ENCODE measurements at regions not wholly inside any gene's neighbourhood (a gene's known extent, or its start where the extent isn't known, plus 50 kb on each side); places are given as distances from the start of the nearest gene placed in this dataset.
A peak's percentile ranks its signal among the peaks of the same experiment; 100 is the strongest.

DNA sequence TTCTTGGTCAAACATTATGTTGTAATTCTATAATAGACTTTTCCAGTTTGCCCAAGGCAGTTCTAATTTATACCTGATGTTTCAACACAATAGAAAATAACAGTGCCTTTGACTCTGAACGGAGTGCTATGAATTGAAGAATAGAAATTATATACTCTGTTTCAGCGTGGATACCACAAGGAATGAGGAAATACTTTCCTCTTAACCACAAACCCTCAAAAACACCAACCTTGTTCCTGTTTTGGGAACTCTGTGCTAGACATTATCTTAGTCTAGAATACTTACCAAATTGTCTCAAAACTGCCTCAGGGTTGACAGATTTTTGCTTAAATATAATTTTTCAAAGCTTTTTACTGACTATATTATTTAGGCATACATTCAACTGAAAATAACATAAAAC lies 1629.3 kb downstream of the MRPL39 start:
- Histone ChIP-seq H3K27me3 (ENCODE audit: low read depth, low read length) (no peaks in the 10 kb centered on the region), H3K4me3 (ENCODE audit: low read length) (no peak overlapping the region), H3K4me1 (ENCODE audit: low read length) (no peaks in the 10 kb centered on the region), H2AFZ (ENCODE audit: low read depth, low read length) (no peak overlapping the region), H3K9me3 (ENCODE audit: insufficient read depth, low read length) (no peaks in the 10 kb centered on the region), H3K79me2 (ENCODE audit: low read length) (no peaks in the 10 kb centered on the region), H3K36me3 (replicated peaks; ENCODE audit: low read depth, low read length) (no peaks in the 10 kb centered on the region), H3K4me2 (ENCODE audit: low read length) (no peak overlapping the region), H4K20me1 (ENCODE audit: insufficient read depth, low read length) (no peaks in the 10 kb centered on the region), H3K27ac (ENCODE audit: low read length) (no peak overlapping the region), H3K9ac (ENCODE audit: low read length) (no peak overlapping the region)
- no peak for TF ChIP-seq EZH2phosphoT487 (IDR thresholded peaks at IDR 0.05; ENCODE audit: low read depth)
- TF ChIP-seq, protein P1, sequence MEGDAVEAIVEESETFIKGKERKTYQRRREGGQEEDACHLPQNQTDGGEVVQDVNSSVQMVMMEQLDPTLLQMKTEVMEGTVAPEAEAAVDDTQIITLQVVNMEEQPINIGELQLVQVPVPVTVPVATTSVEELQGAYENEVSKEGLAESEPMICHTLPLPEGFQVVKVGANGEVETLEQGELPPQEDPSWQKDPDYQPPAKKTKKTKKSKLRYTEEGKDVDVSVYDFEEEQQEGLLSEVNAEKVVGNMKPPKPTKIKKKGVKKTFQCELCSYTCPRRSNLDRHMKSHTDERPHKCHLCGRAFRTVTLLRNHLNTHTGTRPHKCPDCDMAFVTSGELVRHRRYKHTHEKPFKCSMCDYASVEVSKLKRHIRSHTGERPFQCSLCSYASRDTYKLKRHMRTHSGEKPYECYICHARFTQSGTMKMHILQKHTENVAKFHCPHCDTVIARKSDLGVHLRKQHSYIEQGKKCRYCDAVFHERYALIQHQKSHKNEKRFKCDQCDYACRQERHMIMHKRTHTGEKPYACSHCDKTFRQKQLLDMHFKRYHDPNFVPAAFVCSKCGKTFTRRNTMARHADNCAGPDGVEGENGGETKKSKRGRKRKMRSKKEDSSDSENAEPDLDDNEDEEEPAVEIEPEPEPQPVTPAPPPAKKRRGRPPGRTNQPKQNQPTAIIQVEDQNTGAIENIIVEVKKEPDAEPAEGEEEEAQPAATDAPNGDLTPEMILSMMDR (IDR thresholded peaks at IDR 0.05; ENCODE audit: low read depth, low read length) = no peak

DNA sequence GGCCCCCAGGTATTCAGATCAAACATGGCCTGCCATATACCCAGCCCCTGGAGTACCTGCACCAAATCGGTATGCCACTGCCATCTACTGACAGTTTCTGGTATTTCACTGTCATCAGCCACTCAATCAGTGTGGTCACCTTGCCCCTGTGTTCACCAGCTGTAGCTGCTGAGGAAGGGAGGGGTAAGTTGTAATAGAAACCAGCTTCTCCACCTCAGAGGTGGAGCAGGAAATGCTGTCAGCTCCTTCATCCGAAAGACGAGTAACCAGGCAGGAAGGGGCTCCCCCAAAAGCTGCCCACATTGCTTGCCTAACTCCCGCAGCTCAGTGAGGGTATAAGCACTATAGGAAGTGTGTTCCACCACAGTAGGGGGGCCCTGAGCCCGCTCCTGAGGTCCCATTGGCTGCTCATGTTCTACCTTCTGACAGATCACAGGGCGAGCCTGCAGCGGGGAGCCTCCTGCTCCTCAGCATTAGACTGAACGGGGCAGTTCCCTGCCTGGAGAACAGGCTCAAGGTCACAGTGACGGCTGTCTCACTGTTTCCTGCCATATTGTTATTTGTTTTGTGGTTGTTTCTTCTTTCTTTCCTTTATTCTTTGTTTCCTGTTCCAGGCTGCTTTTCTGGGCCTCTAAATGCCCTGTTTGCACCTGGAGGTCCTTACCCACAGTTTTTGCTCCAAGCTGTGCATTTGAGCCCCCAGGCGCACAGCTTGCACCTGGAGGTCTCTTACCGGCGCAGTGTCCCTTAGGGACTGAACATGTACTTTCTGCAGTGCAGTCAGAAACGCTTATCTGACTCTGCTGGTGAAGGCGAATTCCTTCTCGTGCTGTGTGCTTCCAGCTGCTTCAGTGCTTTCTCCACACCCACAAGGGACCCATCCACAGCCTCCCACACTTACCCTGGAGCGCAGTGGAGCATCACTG lies 1638.3 kb downstream of the MRPL39 start:
- Histone ChIP-seq H3K27me3 (ENCODE audit: low read depth, low read length) (no peaks in the 10 kb centered on the region), H3K4me1 (ENCODE audit: low read length) (peaks cover 4% of the 10 kb centered on the region; the same call in 1 of the 2 replicates), H3K36me3 (replicated peaks; ENCODE audit: low read depth, low read length) (no peaks in the 10 kb centered on the region), H3K9ac (ENCODE audit: low read length) (peak overlapping the region; percentile 23; the same call in 1 of the 2 replicates), H2AFZ (ENCODE audit: low read depth, low read length) (peak overlapping the region; percentile 91), H3K4me3 (ENCODE audit: low read length) (peak overlapping the region; percentile 81), H3K4me2 (ENCODE audit: low read length) (peak overlapping the region; percentile 73), H3K9me3 (ENCODE audit: insufficient read depth, low read length) (no peaks in the 10 kb centered on the region), H4K20me1 (ENCODE audit: insufficient read depth, low read length) (no peaks in the 10 kb centered on the region), H3K27ac (ENCODE audit: low read length) (no peak overlapping the region), H3K79me2 (ENCODE audit: low read length) (no peaks in the 10 kb centered on the region)
- TF ChIP-seq, protein P1 (IDR thresholded peaks at IDR 0.05; ENCODE audit: low read depth, low read length) = peak; percentile 83
- no peak for TF ChIP-seq EZH2phosphoT487 (IDR thresholded peaks at IDR 0.05; ENCODE audit: low read depth)

DNA sequence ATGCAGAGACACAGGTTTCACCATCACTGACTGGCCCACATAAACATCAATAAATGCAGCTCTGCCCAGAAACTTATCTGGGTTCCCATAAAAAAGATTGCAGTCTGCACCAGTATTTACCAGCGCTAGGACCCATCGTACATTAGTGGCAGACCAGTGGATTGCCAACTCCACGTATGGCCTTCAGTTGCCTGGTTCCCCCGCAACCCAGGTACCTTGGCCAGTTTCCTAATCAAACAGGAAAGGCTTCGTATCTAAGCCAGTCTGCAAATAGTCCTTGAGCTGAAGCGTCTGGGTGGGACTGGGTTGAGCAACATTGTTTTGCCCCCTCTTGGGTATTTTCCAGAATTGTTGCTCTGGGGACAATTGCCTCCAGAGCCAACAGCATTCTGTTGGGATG lies 1639.3 kb downstream of the MRPL39 start:
- no peak overlapping the region for H2AFZ ChIP-seq (ENCODE audit: low read depth, low read length)
- H3K4me3 ChIP-seq (ENCODE audit: low read length) = no peak overlapping the region
- no peak overlapping the region for H3K4me2 ChIP-seq (ENCODE audit: low read length)
- no peaks in the 10 kb centered on the region for H4K20me1 ChIP-seq (ENCODE audit: insufficient read depth, low read length)
- H3K9ac ChIP-seq (ENCODE audit: low read length) = no peak overlapping the region
- H3K36me3 ChIP-seq (replicated peaks; ENCODE audit: low read depth, low read length) = no peaks in the 10 kb centered on the region
- H3K27me3 ChIP-seq (ENCODE audit: low read depth, low read length) = no peaks in the 10 kb centered on the region
- no peak for TF ChIP-seq EZH2phosphoT487 (IDR thresholded peaks at IDR 0.05; ENCODE audit: low read depth)
- TF ChIP-seq, protein P1 (IDR thresholded peaks at IDR 0.05; ENCODE audit: low read depth, low read length) = no peak
- H3K4me1 ChIP-seq (ENCODE audit: low read length) = peaks cover 4% of the 10 kb centered on the region; the same call in 1 of the 2 replicates
- H3K27ac ChIP-seq (ENCODE audit: low read length) = no peak overlapping the region
- no peaks in the 10 kb centered on the region for H3K9me3 ChIP-seq (ENCODE audit: insufficient read depth, low read length)
- no peaks in the 10 kb centered on the region for H3K79me2 ChIP-seq (ENCODE audit: low read length)

DNA sequence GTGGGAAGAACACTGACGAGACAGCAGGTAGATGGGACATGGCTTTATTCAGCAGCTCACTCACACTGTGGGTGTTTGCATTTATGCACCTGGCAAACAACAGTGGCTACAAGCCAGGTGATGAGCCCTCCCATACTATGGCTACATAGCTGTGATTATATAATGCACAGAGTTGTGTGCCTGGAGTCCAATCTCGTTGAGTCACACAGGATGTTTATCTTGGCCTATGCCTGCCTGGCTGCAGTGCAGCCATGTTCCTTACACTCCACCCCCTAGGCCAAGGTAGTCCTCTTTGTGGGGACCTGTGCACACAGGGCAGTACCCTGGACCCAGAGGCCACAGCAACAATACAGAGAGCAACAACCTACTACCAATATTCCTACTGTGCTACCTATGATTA lies 1643.8 kb downstream of the MRPL39 start:
- H2AFZ ChIP-seq (ENCODE audit: low read depth, low read length) = no peak overlapping the region
- no peak overlapping the region for H3K9ac ChIP-seq (ENCODE audit: low read length)
- H3K4me3 ChIP-seq (ENCODE audit: low read length) = no peak overlapping the region
- no peaks in the 10 kb centered on the region for H3K36me3 ChIP-seq (replicated peaks; ENCODE audit: low read depth, low read length)
- no peaks in the 10 kb centered on the region for H3K9me3 ChIP-seq (ENCODE audit: insufficient read depth, low read length)
- H3K27ac ChIP-seq (ENCODE audit: low read length) = no peak overlapping the region
- H4K20me1 ChIP-seq (ENCODE audit: insufficient read depth, low read length) = no peaks in the 10 kb centered on the region
- no peaks in the 10 kb centered on the region for H3K79me2 ChIP-seq (ENCODE audit: low read length)
- H3K27me3 ChIP-seq (ENCODE audit: low read depth, low read length) = no peaks in the 10 kb centered on the region
- no peak overlapping the region for H3K4me2 ChIP-seq (ENCODE audit: low read length)
- H3K4me1 ChIP-seq (ENCODE audit: low read length) = no peaks in the 10 kb centered on the region
- no peak for TF ChIP-seq EZH2phosphoT487 (IDR thresholded peaks at IDR 0.05; ENCODE audit: low read depth)
- TF ChIP-seq, protein P1 (IDR thresholded peaks at IDR 0.05; ENCODE audit: low read depth, low read length) = no peak

Measured in OCI-LY3 (cell line).